HG02678 (cell line): ENCODE measurements at regions not wholly inside any gene's neighbourhood (a gene's known extent, or its start where the extent isn't known, plus 50 kb on each side); places are given as distances from the start of the nearest gene placed in this dataset.
A peak's percentile ranks its signal among the peaks of the same experiment; 100 is the strongest.

ENCODE experiments used
- ATAC-seq: cut with Tn5 transposase; IDR thresholded peaks from one replicate; pipeline ENCODE4 v1.9.1; 2021; ENCODE audit warnings: mild to moderate bottlenecking, moderate library complexity; ENCODE audit not compliant: unreplicated experiment

DNA sequence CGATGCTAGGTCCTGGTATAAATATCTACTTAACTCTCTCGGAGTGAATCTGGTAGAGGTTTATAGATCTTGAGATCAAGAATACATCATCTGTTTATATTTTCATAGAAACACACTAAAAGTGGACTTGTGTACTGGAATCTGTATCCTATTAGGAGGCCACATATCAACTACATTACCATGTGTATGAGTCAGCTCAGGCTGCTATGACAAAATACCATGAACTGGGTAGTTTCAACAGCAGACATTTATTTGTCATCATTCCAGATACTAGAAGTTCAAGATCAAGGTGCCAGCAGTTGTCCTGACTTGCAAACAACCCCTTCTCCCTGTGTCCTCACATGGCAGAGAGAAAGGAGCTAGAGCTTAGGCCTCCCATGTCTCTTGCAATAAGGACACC is 113.9 kb upstream of the PFKP start:
- ATAC-seq, result no peak

DNA sequence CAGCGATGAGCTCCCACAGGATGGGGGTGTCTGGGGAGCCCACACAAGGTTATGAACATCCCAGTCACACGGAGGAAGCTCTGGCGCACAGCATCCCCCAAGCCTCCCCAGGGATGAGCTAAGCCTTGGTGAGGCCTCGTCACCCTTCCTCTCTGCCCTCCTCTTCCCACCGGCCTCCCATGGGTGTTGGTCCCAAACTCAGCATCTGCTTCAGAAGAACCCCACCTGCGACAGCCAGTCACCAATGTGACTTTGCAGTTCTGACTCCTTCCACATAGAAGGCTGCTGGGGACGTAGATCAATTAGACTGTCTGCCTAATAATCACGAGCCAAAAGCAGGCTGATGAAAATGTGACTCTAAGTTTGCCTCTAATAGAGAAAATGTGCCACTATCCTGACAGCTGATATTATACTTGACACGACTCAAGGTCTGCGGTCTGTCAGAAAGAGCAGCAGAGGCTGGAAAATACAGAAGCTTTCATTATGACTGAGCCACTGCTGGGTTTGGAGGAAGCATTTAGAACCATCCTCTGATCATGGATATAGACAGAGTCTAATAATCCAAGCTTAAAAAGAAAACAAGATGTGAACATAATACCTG is 116.0 kb upstream of the PFKP start:
- peak; percentile 33 for ATAC-seq

GRCh38 chr10:2950546-2950945 is 116.8 kb upstream of the PFKP start:
- ATAC-seq, result no peak

DNA sequence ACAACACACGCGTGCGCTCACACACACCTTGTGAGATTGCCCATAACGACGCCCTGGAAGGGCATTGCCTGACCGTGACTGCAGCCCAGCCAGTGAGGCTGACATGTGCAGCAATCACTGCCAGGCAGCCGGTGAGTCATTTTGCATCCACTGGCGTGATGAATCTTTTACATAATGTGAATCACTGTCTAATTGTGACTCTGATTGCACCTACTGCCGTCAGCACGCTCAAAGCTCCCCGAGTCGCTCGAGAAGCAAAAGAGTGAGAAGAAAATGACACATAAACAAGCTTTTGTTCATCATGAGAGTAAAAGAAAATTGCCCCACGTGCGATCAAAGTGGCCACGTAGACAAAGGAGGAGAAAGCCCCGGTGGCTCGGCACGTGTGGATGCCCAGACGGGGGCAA is 117.4 kb upstream of the PFKP start:
- ATAC-seq, result peak; percentile 47

- no peak for ATAC-seq
Measured at GRCh38 chr10:2949221-2949947, 118.0 kb upstream of the PFKP start.

DNA sequence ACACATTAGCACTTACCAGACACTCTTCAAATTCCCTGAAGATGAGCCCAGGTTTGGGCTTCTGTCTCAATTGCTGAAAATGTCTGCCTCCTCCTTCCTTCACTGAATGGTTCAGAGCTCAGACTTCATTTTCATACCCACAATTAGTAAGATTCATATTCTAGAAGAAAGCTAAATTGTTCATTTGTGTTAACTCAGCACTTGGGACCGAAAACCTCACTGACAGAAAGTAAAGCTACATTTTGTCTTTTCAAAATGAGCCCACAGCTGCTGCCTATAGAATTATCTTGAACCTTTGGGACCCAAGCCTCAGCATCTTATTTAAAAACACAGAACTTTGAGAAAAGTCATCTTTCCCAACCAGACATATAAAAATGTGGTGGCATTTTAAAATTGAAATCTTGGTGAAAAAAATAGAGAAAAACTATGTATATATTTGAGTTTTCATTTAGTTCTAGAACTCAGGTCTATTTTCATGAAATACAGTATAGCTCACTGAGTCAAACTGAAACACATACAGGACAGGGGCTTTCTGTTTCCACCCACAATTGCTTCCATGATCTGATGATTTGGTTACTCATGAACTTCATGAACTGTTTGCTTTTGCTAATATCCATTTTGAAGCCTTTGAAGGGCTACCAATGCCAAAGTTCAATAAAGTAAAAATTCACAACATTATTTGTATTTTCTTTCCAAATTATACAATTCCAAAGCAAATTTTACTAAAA is 119.1 kb upstream of the PFKP start:
- ATAC-seq, result peak; percentile 73

- no peak for ATAC-seq
Measured at GRCh38 chr10:2944788-2945187, 122.6 kb upstream of the PFKP start.

DNA sequence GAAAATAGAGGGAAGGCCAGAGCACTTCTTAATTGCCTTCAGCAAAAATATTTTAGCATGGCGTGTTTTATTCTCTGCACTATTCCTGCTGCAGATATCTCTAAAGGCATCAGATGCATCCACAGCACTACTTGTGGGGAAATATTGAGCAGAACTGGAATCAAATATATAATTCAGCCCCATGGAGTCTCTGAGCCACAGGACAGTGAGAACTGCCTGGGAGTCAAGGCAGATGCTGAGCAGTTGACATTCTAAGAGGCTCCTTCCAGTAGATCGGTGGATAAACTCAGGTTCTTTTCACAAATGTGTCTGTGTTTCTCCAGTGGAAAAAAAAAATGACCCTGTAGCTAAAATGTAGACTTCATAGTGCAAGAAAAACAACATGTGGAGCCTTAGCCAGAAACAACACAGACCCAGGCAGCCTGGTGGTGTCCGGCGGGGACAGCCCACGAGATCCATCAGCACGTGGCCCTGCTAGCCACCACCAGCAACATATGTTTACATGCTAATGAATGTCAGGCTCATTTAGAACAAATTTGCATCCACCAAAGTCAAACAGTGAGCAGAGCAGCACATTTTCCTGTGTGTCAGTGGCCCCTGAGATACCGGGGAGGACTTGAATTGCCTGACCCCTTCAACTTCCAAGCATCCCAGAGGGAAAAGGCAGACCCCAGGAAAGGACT is 123.3 kb upstream of the PFKP start:
- no peak for ATAC-seq

GRCh38 chr10:2942938-2943337 is 124.4 kb upstream of the PFKP start:
- ATAC-seq, result no peak

DNA sequence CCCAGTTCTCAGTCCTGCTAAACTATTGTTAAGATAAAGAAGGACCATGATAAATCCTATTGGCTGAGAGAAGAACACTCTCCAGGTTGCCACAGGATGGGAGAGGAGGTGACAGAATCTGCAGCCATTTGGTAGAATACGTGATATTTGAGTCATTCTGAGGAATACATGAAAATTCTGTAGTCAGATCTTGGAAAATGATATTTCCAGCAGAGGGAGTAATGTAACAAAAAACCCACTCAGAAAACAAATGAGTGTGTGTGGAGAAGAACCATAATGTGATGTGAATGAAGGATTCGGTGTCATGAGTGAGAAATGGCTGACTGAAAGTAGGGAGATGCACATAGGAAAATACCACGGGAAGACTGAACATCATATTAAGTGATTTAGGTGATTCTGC is 128.5 kb upstream of the PFKP start:
- no peak for ATAC-seq

GRCh38 chr10:2936816-2937215 is 130.5 kb upstream of the PFKP start:
- no peak for ATAC-seq

- ATAC-seq, result no peak
Measured at GRCh38 chr10:2935647-2936386, 131.5 kb upstream of the PFKP start.

GRCh38 chr10:2933924-2934323 is 133.4 kb upstream of the PFKP start:
- ATAC-seq, result no peak

GRCh38 chr10:2933519-2933918 is 133.8 kb upstream of the PFKP start:
- no peak for ATAC-seq

- ATAC-seq, result no peak
Measured at GRCh38 chr10:2933071-2933470, 134.3 kb upstream of the PFKP start.

DNA sequence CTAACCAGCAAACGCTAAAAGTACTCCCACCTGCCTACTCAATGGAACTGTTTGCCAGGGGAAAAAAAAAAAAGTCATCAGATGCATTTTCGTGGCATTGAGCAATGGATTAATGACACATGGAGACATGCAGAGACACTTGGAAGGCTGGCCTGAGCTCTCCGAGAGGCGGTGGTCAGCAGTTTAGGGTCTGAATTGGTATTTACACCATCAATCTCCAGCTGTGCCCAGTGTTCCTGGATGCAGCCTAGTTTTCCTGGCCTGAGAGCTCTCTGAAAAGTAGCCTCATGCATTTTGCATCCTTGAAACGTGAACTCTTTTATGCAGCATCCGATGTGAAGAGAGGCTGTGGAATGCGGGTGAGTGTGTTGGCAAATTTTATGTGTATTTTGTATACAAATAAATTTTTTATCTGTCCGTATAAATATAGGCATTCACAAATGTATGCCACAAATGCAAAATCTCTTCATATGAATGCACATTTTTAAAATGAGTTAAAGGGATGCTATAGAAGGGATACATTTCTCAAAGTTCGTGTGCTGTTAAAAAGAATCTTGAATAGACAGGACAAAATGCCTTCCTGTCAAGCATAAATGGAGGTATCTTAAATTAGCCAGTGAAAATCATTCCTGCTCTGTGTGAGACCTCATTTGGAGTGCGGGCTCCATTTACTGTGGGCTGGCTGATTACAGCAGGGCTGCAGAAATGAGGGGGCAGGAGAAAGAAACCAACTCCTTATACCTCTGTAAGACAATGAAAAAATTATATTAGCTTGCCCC is 137.7 kb upstream of the PFKP start:
- ATAC-seq, result no peak

DNA sequence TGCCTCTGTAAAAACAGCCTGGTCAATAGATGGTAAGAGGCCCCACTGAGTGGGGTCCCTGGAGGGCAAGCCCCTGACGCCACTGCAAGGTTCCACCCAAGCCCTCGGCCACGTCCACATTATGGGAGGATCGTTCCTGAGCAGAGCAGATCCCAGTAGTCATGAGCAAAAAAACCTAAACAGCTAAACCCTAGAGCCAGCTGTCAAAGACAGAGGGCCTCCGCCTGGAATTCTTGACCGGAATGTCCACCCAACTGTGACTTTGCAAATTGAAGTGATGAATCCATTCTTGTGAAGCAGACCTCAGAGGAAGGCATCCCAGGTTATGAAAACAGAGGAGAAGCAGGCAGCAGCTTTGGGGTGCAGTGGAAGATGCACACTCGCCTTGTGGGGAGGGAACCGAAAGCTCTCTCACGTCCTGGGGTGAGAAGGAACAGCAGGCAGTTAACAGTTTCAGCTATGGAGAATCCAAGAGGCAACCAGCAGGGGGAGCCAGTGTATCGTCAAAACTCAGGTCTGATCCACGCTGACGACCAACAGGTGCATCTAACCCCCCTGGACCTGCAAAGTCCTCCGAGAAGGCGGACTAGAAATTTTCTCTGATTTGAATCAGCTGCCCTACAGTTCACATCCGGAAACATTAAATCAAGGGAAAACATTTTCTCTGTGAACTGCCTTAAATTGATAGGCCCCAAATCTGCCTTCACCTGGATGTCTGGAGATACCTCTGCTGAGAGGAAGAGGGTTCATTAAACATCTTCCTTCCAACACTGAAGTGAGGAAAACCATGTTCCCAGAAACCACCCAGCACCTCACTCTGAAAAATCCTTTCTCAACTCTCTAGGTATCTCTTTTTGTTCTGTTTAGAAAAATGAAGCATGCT is 139.1 kb upstream of the PFKP start:
- peak; percentile 95 for ATAC-seq

GRCh38 chr10:2926918-2927660 is 140.3 kb upstream of the PFKP start:
- ATAC-seq, result no peak
